GM12873 (cell line): ENCODE measurements at regions not wholly inside any gene's neighbourhood (a gene's known extent, or its start where the extent isn't known, plus 50 kb on each side); places are given as distances from the start of the nearest gene placed in this dataset.

Experiments
- CTCF ChIP-seq: IDR thresholded peaks from 2 replicates; pipeline ENCODE4 v1.5.1; 2012; ENCODE audit warnings: low read depth, mild to moderate bottlenecking, moderate library complexity, low read length, control low read depth; ENCODE audit not compliant: insufficient read depth; ENCODE audit errors: missing control alignments

GRCh38 chr10:130430291-130430690 is 294.1 kb downstream of the GLRX3 start:
- no peak for TF ChIP-seq CTCF

- no peak for TF ChIP-seq CTCF
Observed at GRCh38 chr10:130430852-130431704, 294.9 kb downstream of the GLRX3 start.

- TF ChIP-seq CTCF: no peak
Observed at GRCh38 chr10:130432271-130432670, 296.1 kb downstream of the GLRX3 start.

- no peak for TF ChIP-seq CTCF
Observed at GRCh38 chr10:130432850-130433249, 296.7 kb downstream of the GLRX3 start.

GRCh38 chr10:130434446-130435385 is 298.5 kb downstream of the GLRX3 start:
- TF ChIP-seq CTCF: no peak

- no peak for TF ChIP-seq CTCF
Observed at GRCh38 chr10:130435961-130436360, 299.8 kb downstream of the GLRX3 start.

GRCh38 chr10:130438861-130439260 is 302.7 kb downstream of the GLRX3 start:
- no peak for TF ChIP-seq CTCF
